Nucleus accumbens (tissue), 56 donors: ENCODE measurements at regions not wholly inside any gene's neighbourhood (a gene's known extent, or its start where the extent isn't known, plus 50 kb on each side); places are given as distances from the start of the nearest gene placed in this dataset.
"Not testable (repeated sequence)": the region's sequence is repeated elsewhere in the genome, so short reads cannot be mapped to it uniquely, and the experiment has no call there.

ENCODE experiments used
- DNase-seq, 56 donors: peaks; one replicate each; lab custom pipeline; 2025; lab: John Stamatoyannopoulos, UW

DNA sequence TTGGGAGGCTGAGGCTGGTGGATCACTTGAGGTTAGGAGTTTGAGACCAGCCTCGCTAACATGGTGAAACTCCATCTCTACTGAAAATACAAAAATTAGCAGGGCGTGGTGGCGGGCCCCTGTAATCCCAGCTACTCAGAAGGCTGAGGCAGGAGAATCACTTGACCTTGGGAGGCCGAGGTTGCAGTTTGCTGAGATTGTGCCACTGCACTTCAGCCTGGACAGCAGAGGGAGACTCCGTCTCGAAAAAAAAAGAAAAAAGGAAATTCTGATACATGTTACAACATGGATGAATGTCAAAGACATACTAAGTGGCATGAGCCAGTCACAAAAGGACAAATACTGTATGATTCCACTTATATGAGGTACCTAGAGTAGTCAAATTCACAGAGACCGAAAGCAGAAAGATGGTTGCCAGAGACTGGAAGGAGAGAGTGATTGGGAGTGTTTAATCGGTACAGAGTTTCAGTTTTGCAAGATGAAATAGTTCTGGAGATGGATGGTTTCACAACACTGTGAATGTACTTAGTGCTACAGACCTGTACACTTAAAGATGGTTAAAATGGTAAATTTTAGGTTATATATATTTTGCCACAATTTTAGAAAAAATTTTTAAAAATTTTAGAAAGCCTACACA is 92.3 kb downstream of the BLID start:
- no peak for DNase-seq

DNA sequence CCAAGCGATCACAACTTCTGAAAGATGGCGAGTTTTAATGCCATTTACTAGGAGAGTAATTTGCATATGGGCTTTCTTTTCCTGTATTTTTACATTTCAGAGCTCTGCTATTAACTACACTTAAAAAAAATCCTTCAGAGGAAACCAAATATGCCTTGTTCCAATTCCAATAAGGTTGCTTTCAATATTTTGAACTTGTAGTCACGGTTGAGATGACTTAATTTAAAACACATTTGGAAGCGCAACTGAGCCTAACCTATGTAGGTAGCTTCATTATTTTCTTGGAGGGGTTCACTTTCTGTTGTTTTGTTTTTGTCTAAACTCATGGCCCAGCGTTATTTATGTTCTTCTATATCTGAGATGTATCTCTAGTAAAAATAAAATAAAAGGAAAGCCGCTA is 93.4 kb downstream of the BLID start:
- no peak for DNase-seq

DNA sequence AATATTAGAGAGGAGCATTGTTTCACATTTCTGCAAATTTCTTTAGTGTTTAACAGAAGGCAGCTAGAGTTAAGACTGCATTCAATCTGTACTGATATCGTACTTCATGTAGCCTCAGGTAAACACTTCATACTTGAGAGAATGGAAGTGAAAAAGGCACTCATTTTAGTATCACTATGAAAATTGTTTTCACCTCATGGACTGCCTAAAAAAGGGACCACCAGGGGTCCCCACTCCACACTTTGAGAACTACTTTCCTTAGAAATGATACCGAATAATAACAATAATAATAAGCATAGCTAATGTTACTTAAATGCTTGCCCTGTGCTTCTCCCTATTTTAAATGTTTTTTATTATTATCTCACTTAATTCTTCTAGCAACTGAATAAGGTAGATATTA is 95.1 kb downstream of the BLID start:
- DNase-seq: peak in 1 of 56 donors; percentile 22

DNA sequence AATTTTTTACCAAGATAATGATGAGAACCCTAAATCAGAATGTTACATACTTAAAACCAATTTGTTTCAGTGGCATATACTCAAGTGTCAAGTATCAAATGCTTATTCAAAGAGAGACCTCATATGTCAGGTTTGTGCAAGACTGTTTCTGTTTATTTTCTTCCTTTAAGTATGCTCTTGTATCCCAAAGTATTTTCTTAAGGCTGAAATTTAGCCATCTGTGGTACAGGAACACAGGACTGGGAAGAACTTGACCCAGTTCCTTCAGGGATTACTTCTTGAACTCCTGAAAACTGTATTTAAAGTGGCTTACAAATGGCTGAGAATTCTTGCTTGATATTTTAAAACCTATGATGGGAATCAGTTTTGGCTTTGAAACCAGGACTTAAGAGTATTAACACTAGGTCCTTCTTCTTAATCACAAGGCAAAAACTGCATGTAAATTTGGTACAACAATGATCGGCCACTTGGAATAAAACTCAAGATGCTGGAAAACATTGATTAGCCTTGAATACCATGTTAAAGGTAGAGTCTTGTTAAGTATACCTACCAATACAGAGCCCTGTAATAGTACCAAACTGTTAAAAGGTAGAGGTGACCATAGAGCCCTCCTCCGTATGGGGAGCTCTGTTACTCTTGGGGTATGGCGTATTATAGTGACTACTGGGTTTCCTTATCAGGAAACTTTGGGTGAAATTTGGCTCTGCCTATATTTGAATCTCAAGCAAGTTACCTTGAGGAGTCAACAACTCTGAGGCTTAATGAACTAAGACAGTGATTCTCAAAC is 95.9 kb downstream of the BLID start:
- no peak for DNase-seq

DNA sequence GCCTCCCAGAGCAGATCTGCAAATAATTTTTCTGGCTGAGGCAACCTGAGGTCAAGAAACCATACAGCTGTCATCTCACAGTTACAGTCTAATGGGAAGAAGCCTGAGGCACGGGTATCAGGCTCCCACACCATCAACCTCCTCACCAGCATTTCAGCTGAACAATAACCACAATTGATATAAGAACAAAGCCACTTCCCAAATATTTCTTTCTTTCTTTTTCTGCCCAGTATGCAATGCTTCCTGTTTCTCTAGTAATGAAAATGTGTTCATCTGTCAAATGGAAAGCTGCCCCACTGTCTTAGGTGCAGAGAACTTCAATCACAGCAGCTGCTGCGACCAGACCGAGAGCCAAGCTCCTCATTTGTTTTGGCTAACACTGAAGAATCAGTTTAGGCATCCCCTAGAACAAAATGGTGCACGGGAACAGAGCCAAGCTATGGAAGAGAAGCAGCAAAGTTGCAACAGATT is 108.4 kb downstream of the BLID start:
- peak in 6 of 56 donors; percentile 6 to 26 (median 8) for DNase-seq

DNA sequence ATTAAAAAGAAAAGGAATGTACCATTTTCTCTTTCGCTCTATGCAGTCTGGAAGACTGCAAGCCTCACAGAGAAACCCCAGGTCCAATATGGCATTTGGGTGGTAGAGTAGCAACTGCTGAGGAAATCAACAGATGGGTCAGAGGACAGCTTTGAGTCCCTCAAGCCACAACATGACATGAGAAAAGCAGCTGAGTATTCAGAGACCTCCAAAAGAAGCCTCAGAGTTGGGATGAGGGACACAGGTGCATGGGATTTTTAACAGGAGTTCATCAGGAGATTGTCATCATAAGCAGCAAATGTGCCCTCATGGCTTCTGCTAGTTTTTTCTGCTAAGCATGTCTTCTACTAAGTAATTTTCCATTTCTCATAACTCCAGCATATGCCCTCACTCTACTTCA is 111.6 kb downstream of the BLID start:
- no peak for DNase-seq

DNA sequence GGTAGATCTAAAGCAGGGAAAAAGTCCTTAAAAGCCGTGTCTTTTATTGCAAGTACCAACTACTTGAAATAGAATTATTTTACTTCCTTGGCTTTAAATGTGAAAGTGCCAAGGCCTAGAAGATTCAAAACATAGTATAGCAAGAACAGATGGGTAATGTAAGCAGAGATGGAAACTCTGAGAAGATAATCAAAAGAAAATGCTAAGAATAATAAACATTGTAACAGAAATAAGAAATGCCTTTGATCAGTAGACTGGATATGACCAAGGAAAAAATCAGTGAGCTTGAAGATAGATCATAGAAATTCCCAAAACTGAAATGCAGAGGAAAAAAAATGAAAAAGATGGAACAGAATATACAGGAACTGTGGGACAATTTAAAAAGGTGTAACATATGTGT is 113.1 kb downstream of the BLID start:
- no peak for DNase-seq

DNA sequence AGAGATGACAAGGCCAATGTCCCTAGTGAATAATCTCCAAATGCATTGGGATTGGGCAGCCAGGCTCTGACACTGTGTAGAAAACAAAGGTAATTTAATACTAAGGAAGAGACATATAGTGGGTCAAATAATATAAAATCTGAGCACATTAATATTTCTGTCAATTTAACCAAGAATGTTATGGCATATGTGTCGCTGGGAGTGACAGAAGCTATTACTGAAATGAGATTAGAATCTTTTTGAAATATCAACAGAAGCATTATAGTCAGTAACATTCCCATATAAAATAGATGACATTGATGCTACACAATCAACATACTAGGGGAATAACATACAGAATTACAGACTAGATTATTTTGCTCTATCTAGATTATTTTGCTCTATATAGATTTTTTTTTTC is 114.0 kb downstream of the BLID start:
- DNase-seq: no peak

DNA sequence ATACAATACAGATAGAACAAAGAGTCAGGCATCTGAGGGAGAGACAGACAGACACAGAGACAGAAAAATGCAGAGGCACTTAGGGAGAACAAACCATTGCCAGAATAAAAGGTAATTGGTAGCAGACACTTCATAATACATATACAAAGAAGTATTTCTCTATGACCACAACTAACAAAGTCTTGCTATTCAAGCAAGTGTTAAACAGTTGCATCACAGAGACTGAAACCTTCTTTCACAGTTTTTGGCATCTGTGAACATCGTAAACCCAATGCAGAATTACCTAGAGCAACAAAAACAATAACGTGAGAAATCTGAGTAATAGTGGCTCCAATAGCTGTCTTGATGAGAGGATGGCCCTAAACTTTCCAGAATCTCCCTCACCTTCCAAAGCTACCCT is 116.4 kb downstream of the BLID start:
- no peak for DNase-seq

DNA sequence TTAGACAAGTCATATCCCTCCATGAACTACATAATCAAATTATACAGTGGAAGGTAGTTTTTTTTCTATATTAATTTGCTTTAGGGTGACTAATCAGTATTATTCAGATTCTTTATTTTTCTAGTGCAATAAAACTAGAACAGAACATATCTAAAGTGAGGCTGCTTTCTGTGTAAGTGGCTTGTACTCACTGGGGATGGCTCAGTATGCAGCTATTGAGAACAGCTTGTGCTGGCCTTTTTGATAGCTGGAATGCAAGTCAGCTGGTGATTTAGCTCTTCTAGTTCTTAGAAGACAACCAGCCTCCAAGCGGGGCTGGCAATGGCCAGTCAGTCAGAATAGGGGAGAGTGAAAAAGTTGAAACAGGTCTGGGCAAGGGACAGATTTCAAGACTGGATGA is 119.4 kb downstream of the BLID start:
- no peak for DNase-seq

DNA sequence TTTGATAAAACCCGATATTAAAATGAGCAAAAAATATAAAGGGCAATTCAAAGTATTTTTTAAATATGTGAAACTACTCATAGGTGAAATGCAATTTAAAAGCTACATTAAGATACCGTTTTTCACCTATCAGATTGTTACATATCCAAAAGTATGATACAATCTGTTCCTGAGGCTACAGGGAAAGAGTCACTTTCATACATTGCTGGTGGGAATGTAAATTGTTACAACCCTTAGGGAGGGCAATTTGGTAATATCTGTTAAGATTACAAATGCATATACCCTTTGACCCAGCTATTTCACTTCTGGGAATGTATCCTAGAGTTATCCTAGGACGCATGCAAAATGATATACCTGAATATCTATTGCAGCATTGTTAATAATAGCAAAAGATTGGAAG is 132.1 kb downstream of the BLID start:
- no peak for DNase-seq

DNA sequence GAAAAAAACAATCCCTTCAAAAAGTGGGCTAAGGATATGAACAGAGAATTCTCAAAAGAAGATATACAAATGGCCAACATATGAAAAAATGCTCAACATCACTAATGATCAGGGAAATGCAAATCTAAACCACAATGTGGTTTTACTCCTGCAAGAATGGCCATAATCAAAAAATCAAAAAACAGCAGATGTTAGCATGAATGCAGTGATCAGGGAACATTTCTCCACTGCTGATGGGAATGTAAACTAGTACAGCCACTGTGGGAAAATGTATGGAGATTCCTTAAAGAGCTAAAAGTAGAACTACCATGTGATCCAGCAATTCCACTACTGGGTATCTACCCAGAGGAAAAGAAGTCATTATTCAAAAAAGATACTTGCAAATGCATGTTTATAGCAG is 138.1 kb downstream of the BLID start:
- DNase-seq: not testable (repeated sequence)

DNA sequence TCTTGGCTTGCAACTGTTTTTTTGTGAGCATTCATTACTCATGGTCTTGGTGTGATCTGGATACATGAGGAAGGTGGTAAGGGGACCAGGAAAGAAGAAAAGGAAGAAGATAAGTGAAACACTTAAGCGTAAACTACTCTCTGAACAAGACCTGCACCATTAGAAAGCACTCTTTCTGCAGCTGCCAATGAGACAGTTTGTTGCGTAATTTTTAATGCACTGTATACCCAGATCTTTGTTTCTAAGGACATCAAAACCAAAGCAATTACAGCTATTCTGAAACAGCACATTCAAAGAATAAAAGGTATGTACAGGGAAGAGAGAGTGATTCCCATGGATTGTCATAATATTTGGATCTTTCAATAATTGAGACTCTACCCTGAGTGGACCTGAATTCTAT is 147.4 kb downstream of the BLID start:
- DNase-seq: no peak

DNA sequence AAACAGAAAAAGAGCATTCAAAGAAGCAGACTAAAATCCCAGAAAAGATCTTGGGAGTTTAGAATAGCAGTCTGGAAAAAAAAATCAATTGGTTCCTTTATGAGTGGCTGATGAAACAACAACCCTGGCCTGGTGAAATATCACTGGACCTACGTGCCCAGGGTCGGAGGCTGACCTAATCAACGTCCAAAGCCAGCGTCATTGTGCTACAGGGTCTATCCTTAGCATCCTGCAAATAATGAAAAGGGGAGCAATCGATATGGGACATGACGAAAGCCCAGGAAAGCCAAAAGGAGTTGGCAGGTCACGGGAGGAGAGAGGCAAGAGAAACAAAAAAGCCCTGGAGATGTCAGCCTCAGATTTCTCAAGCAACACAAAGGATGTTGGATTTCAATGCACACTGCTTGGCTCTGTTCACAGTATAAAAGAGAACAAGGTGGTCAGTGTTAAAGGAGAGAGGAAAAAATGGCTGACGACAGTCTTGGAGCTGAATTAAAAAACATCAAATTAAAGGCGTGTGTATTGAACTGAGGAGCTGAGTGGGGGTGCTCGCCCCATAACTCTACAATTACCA is 148.8 kb downstream of the BLID start:
- peak in 30 of 56 donors; percentile 6 to 71 (median 35) for DNase-seq

DNA sequence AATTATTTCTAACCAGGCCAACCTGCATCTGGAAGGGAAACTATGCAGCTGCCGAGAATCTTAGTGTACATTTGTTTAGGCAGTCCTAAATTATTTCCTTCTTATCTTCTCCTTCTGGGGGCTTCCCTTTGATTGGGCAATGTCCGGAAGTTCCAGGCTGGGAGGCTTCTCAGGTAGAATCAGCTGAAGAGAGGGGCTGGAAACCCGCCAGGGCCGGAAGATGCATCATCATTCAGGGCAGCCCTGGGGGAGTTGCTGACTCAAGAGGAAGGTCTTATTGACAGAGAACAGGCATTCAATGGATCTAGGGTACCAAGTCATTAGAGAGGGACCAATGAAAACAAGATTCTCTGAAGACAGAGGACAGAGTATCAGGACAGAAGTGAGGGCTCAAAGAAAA is 150.7 kb downstream of the BLID start:
- no peak for DNase-seq

DNA sequence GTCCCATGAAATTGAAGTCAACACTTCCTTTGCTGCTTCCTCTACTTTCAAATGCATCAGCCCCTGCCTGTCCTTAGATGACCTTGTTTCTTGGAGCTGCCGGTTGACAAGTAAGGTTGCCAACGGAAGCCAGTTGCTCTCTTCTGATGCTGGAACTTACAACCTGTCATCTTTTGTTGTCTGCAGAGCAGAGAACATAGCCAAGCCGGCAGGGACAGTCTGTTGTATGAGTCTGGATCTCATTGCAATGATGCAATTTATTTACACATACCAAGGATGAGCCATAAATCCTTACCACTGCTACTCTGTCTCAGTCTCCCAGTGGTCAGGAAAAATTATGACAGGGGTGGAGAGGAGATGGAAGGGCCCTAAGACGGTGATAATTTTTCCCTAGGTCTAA is 151.4 kb downstream of the BLID start:
- peak in 1 of 56 donors; percentile 4 for DNase-seq

DNA sequence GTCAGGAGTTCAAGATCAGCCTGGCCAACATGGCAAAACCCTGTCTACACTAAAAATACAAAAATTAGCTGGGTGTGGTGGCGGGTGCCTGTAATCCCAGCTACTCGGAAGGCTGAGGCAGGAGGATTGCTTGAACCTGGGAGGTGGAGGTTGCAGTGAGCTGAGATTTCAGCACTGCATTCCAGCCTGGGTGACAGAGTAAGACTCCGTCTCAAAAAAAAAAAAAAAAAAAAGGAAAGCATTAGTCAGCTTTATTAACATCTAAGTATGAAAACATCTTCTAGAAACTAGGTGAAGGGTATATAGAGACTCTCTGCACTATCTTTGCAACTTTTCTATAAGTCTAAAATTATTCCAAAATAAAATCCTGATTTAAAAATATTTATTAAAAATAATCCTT is 152.2 kb downstream of the BLID start:
- not testable (repeated sequence) for DNase-seq

DNA sequence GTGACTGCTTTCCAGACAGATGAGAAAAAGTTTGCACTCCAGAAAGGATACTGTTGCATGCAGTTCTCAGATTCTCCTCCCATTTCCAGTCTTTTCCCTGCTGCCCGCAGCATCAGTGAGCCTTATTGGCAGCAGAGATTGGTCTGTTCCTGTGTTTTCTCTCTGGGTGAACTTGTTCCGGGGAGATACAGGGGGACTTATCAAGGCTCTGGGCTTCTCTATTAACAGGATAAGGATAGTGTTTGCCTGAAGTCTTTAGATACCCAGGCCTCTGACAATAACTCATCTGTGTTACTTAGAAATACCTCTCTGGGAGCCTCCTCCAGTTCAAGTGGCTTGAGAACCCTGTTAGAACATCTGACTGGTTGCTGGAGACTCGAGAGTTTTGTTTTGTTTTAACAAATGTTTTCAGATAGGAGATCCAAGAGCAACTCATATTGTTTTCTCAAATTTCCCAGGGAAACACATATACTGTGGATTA is 154.7 kb downstream of the BLID start:
- no peak for DNase-seq

DNA sequence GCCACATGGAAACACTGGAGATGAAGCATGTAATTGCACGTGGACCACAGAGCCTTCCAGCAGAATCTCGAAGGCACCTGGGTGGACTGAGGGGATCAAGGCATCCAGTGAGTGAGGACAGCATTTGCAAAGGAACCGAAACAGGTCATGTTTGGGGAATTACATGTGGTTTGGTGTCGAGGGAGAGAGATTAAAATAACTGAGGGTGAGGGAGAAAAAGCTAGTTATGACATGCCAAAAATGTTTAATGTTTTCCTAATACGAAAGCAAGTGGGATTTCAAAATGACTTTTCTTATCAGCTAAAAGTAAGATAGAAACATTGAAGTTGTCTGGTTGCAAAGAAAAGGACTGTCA is 157.1 kb downstream of the BLID start:
- no peak for DNase-seq

DNA sequence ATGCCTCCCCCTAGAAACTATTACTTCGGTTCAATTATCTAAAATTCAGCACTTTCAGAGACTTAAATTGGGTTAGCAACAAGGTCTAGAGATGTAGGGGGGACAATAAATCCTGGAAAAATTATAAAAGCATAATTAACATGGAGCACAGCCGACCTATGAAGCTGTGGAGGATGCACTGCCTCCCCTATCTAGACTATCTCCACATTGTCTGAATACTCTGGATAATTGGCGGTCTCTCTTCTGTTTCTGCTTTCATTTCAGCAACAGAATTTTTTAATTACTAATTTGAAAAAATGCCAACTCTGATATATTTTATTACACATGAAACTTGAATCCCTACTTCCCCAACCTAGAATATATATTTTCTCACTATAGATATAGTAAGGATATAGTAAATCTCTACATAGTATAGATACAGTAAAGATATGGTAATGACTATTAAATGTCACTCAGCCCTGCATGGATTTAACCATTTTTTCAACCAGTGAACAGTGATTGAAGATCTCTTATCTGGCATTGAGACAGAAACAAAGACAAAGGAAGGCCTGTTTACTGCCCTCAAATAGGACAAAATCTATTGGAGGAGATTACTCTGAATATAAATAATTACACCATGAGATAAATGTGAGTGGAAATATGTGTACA is 157.6 kb downstream of the BLID start:
- DNase-seq: no peak

DNA sequence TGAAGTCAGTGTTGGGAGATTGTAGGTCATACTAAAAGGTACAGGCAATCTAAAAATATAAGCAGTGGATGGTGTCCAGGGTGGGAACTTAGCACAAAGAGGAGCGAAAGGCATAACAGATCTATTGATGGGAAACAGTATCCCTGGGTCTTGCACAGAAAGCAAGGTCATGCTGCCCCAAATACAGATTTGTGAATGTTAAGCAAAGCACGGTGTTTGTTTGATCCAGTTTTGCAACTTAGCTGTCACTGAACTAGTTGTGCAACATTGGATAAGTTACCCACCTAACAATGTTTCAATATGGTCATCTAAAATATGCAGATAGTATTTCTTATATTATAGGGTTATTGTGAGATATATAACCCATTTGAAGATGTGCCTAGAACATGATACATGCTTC is 162.9 kb downstream of the BLID start:
- no peak for DNase-seq
